ENCODE measurements at regions not wholly inside any gene's neighbourhood (a gene's known extent, or its start where the extent isn't known, plus 50 kb on each side); places are given as distances from the start of the nearest gene placed in this dataset.

DNA sequence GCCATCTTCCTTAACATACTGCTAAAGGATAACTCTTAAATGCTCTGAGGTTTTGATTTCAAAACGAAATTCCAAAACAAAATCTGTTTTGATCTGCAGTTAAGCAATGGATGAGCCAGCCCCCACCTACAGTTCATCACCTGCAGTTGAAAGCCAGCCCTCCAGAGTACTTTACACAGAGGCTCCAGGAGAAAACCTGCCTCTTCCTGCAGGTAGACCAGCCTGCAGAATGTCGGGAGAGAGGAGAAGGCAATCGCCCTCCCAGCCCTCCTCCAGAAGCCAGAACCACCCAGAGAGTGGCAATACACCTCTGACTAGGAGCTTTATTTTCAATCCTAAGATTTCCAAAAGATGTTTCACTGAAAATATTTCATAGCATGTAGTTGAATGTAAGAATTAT, 798.1 kb downstream of the GATA3 start:
- ATAC-seq, result no peak
- TF ChIP-seq, protein P1, sequence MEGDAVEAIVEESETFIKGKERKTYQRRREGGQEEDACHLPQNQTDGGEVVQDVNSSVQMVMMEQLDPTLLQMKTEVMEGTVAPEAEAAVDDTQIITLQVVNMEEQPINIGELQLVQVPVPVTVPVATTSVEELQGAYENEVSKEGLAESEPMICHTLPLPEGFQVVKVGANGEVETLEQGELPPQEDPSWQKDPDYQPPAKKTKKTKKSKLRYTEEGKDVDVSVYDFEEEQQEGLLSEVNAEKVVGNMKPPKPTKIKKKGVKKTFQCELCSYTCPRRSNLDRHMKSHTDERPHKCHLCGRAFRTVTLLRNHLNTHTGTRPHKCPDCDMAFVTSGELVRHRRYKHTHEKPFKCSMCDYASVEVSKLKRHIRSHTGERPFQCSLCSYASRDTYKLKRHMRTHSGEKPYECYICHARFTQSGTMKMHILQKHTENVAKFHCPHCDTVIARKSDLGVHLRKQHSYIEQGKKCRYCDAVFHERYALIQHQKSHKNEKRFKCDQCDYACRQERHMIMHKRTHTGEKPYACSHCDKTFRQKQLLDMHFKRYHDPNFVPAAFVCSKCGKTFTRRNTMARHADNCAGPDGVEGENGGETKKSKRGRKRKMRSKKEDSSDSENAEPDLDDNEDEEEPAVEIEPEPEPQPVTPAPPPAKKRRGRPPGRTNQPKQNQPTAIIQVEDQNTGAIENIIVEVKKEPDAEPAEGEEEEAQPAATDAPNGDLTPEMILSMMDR (IDR thresholded peaks at IDR 0.05 in 2 of 3, conservative IDR thresholded peaks at IDR 0.05 in 1 of 3; ENCODE audit: borderline replicate concordance in 1 of 3, insufficient read depth in 1 of 3, low read depth in 2 of 3, low read length in 2 of 3), result no peak
- TF ChIP-seq MAX (IDR thresholded peaks at IDR 0.05), result no peak
- TF ChIP-seq CBX3 (IDR thresholded peaks at IDR 0.05; ENCODE audit: low read depth), result no peak
- TF ChIP-seq EGR1 (IDR thresholded peaks at IDR 0.05; ENCODE audit: low read depth), result no peak
- TF ChIP-seq FOSL1 (IDR thresholded peaks at IDR 0.05; ENCODE audit: low read depth), result no peak
- TF ChIP-seq, protein P2, sequence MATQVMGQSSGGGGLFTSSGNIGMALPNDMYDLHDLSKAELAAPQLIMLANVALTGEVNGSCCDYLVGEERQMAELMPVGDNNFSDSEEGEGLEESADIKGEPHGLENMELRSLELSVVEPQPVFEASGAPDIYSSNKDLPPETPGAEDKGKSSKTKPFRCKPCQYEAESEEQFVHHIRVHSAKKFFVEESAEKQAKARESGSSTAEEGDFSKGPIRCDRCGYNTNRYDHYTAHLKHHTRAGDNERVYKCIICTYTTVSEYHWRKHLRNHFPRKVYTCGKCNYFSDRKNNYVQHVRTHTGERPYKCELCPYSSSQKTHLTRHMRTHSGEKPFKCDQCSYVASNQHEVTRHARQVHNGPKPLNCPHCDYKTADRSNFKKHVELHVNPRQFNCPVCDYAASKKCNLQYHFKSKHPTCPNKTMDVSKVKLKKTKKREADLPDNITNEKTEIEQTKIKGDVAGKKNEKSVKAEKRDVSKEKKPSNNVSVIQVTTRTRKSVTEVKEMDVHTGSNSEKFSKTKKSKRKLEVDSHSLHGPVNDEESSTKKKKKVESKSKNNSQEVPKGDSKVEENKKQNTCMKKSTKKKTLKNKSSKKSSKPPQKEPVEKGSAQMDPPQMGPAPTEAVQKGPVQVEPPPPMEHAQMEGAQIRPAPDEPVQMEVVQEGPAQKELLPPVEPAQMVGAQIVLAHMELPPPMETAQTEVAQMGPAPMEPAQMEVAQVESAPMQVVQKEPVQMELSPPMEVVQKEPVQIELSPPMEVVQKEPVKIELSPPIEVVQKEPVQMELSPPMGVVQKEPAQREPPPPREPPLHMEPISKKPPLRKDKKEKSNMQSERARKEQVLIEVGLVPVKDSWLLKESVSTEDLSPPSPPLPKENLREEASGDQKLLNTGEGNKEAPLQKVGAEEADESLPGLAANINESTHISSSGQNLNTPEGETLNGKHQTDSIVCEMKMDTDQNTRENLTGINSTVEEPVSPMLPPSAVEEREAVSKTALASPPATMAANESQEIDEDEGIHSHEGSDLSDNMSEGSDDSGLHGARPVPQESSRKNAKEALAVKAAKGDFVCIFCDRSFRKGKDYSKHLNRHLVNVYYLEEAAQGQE (IDR thresholded peaks at IDR 0.05; ENCODE audit: low read depth), result no peak
- no peak for TF ChIP-seq SIN3A (IDR thresholded peaks at IDR 0.05; ENCODE audit: low read depth)
- TF ChIP-seq EZH2 (IDR thresholded peaks at IDR 0.05), result no peak
- TF ChIP-seq, protein P3, sequence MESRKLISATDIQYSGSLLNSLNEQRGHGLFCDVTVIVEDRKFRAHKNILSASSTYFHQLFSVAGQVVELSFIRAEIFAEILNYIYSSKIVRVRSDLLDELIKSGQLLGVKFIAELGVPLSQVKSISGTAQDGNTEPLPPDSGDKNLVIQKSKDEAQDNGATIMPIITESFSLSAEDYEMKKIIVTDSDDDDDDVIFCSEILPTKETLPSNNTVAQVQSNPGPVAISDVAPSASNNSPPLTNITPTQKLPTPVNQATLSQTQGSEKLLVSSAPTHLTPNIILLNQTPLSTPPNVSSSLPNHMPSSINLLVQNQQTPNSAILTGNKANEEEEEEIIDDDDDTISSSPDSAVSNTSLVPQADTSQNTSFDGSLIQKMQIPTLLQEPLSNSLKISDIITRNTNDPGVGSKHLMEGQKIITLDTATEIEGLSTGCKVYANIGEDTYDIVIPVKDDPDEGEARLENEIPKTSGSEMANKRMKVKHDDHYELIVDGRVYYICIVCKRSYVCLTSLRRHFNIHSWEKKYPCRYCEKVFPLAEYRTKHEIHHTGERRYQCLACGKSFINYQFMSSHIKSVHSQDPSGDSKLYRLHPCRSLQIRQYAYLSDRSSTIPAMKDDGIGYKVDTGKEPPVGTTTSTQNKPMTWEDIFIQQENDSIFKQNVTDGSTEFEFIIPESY (IDR thresholded peaks at IDR 0.05; ENCODE audit: extremely low read depth, insufficient replicate concordance, low read length), result no peak
- no peak for TF ChIP-seq SRF (IDR thresholded peaks at IDR 0.05; ENCODE audit: low read depth)
- TF ChIP-seq SP1 (IDR thresholded peaks at IDR 0.05; ENCODE audit: low read depth), result no peak
- no peak for TF ChIP-seq ZFX (IDR thresholded peaks at IDR 0.05)
- no peak for TF ChIP-seq JUND (IDR thresholded peaks at IDR 0.05)
- no peak for TF ChIP-seq CEBPB (IDR thresholded peaks at IDR 0.05; ENCODE audit: low read depth)
- TF ChIP-seq ZNF274 (IDR thresholded peaks at IDR 0.05; ENCODE audit: low read depth, low read length), result no peak

More for the DNA sequence above, 798.1 kb downstream of the GATA3 start:
- H3K4me1 ChIP-seq (ENCODE audit: control insufficient read depth in 1 of 2, insufficient read depth in 2 of 2, low read length in 2 of 2), result no peaks in the 10 kb centered on the region
- RAD21 ChIA-PET (ENCODE audit: low non-redundant PET in 1 of 2, low total read pairs in 2 of 2, uncharacterized antibody in 2 of 2, unreplicated experiment in 2 of 2), result no interaction called here
- H3K4me2 ChIP-seq (ENCODE audit: low read length), result no peak overlapping the region
- no peak for DNase-seq (ENCODE audit: low read depth, low spot score)
- CTCF ChIA-PET, result no interaction called here
- no peaks in the 10 kb centered on the region for H3K9me2 ChIP-seq (ENCODE audit: insufficient read depth)
- POLR2A ChIA-PET, result no interaction called here
- peaks cover 0 to 20% of the 10 kb centered on the region in 2 experiments; a peak in 3 of 4 replicates for H3K9me3 ChIP-seq (ENCODE audit: control insufficient read depth in 1 of 2, insufficient read depth in 1 of 2, low read depth in 1 of 2, low read length in 2 of 2)
- no peak overlapping the region for H3K4me3 ChIP-seq (replicated peaks in 1 of 2; ENCODE audit: low read depth in 1 of 2, low read length in 2 of 2)
- H3K36me3 ChIP-seq (ENCODE audit: control insufficient read depth in 1 of 2, insufficient read depth in 2 of 2, low read length in 2 of 2), result no peaks in the 10 kb centered on the region
- BruUV-seq (replicated peaks), result no TSS peak
- H4K20me1 ChIP-seq (ENCODE audit: insufficient read depth), result no peaks in the 10 kb centered on the region
- intact Hi-C loops (cut with micrococcal nuclease), result no loop called here
- H3K27ac ChIP-seq (ENCODE audit: low read depth, low read length), result no peak overlapping the region
- no peaks in the 10 kb centered on the region for H3K27me3 ChIP-seq (ENCODE audit: insufficient read depth, low read length)
- H2AFZ ChIP-seq (ENCODE audit: low read depth, low read length, poor library complexity, severe bottlenecking), result no peak overlapping the region
- no peaks in the 10 kb centered on the region for H3K79me2 ChIP-seq (ENCODE audit: insufficient read depth, low read length)
- H3K9ac ChIP-seq (ENCODE audit: low read length), result no peak overlapping the region

All from HCT116 (cell line).